ENCODE measurements at regions not wholly inside any gene's neighbourhood (a gene's known extent, or its start where the extent isn't known, plus 50 kb on each side); places are given as distances from the start of the nearest gene placed in this dataset.

- no peak for DNase-seq (ENCODE audit: low read depth, low spot score)
Observed at GRCh38 chr4:73929278-73929677, 52.5 kb downstream of the PF4 start.

GRCh38 chr4:73923631-73923937 lies 54.4 kb downstream of the CXCL1 start:
- DNase-seq (ENCODE audit: low read depth, low spot score), result no peak

- DNase-seq (ENCODE audit: low read depth, low spot score), result peak; percentile 62
Observed at GRCh38 chr4:73922766-73923630, 53.8 kb downstream of the CXCL1 start.

- DNase-seq (ENCODE audit: low read depth, low spot score), result no peak
Observed at GRCh38 chr4:73922317-73922716, 53.1 kb downstream of the CXCL1 start.

Measured in smooth muscle cell of the brain vasculature (primary cell).